HEK293 (cell line): ENCODE measurements at regions not wholly inside any gene's neighbourhood (a gene's known extent, or its start where the extent isn't known, plus 50 kb on each side); places are given as distances from the start of the nearest gene placed in this dataset.

Experiments
- EGR2 ChIP-seq: fragments of 450-650 bp; formaldehyde crosslinking; IDR thresholded peaks from 2 replicates; pipeline ENCODE4 v1.5.1; 2016; ENCODE audit warnings: low read depth, missing biosample characterization, missing genetic modification characterization
- GLI2 ChIP-seq: fragments of 450-650 bp; formaldehyde crosslinking; IDR thresholded peaks from 2 replicates; pipeline ENCODE4; 2017; ENCODE audit warnings: missing biosample characterization, missing genetic modification characterization, low read depth, borderline replicate concordance
- ZNF174 ChIP-seq: fragments of 450-650 bp; formaldehyde crosslinking; IDR thresholded peaks from 2 replicates; pipeline ENCODE4 v1.5.0; 2017; ENCODE audit warnings: missing biosample characterization, mild to moderate bottlenecking, missing genetic modification characterization
- ZNF510 ChIP-seq: fragments of 450-650 bp; formaldehyde crosslinking; IDR thresholded peaks from 2 replicates; pipeline ENCODE4 v1.5.1; 2018; ENCODE audit warnings: mild to moderate bottlenecking, missing genetic modification characterization, missing biosample characterization; ENCODE audit not compliant: insufficient replicate concordance
- ZNF624 ChIP-seq: fragments of 450-650 bp; formaldehyde crosslinking; IDR thresholded peaks from 2 replicates; pipeline ENCODE4 v1.5.1; 2017; ENCODE audit warnings: missing biosample characterization, missing genetic modification characterization
- ZNF843 ChIP-seq: fragments of 450-650 bp; formaldehyde crosslinking; IDR thresholded peaks from 2 replicates; pipeline ENCODE4 v1.5.1; 2016; ENCODE audit warnings: missing biosample characterization, missing genetic modification characterization
- TF ChIP-seq, protein P1 (sequence below): fragments of 450-650 bp; formaldehyde crosslinking; IDR thresholded peaks from 2 replicates; pipeline ENCODE4 v1.5.1; 2016; ENCODE audit warnings: missing biosample characterization, missing genetic modification characterization
- TF ChIP-seq, protein P2 (sequence below): fragments of 450-650 bp; formaldehyde crosslinking; IDR thresholded peaks from 2 replicates; pipeline ENCODE4 v1.5.1; 2016; ENCODE audit warnings: missing biosample characterization, missing genetic modification characterization
- TF ChIP-seq, protein P3 (sequence below): fragments of 450-650 bp; formaldehyde crosslinking; IDR thresholded peaks from 2 replicates; pipeline ENCODE4 v1.5.1; 2016; ENCODE audit warnings: missing biosample characterization, missing genetic modification characterization

DNA sequence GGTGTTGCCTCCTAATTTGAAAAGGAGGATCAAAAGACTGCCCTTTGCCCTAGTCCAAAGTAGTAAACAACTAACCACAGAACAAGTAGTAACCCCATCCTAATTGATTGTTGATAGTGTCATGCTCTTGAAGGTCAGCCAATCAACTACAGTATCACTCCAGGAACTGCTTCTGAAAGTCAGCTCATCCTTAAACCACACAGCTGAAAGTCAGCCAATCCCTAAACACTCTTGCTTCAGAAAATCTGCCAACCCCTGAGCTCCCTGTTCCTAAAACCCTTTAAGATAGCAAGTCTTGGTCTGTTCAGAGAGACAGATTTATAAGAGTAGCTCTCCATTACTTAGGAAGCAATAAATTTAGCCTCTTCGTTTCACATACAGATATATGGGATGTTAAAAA lies 51.6 kb upstream of the CPO start (continued):
- no peak for TF ChIP-seq EGR2
- TF ChIP-seq ZNF843: no peak
- no peak for TF ChIP-seq GLI2 (tag by site-specific recombination)
- TF ChIP-seq ZNF174 (tag by site-specific recombination): no peak
- TF ChIP-seq, protein P1, sequence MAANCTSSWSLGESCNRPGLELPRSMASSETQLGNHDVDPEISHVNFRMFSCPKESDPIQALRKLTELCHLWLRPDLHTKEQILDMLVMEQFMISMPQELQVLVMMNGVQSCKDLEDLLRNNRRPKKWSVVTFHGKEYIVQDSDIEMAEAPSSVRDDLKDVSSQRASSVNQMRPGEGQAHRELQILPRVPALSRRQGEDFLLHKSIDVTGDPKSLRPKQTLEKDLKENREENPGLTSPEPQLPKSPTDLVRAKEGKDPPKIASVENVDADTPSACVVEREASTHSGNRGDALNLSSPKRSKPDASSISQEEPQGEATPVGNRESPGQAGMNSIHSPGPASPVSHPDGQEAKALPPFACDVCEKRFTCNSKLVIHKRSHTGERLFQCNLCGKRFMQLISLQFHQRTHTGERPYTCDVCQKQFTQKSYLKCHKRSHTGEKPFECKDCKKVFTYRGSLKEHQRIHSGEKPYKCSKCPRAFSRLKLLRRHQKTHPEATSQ (tag by site-specific recombination): no peak
- TF ChIP-seq, protein P2, sequence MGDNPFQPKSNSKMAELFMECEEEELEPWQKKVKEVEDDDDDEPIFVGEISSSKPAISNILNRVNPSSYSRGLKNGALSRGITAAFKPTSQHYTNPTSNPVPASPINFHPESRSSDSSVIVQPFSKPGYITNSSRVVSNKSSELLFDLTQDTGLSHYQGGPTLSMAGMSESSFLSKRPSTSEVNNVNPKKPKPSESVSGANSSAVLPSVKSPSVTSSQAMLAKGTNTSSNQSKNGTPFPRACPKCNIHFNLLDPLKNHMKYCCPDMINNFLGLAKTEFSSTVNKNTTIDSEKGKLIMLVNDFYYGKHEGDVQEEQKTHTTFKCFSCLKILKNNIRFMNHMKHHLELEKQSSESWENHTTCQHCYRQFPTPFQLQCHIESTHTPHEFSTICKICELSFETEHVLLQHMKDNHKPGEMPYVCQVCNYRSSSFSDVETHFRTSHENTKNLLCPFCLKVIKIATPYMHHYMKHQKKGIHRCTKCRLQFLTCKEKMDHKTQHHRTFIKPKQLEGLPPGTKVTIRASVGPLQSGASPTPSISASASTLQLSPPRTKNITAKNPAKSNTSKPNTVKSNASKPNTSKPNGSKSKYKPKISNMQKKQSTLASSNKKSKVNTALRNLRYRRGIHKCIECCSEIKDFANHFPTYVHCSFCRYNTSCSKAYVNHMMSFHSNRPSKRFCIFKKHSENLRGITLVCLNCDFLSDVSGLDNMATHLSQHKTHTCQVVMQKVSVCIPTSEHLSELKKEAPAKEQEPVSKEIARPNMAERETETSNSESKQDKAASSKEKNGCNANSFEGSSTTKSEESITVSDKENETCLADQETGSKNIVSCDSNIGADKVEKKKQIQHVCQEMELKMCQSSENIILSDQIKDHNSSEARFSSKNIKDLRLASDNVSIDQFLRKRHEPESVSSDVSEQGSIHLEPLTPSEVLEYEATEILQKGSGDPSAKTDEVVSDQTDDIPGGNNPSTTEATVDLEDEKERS: no peak
- no peak for TF ChIP-seq ZNF624 (tag by site-specific recombination)
- TF ChIP-seq ZNF510 (tag by site-specific recombination): no peak
- TF ChIP-seq, protein P3, sequence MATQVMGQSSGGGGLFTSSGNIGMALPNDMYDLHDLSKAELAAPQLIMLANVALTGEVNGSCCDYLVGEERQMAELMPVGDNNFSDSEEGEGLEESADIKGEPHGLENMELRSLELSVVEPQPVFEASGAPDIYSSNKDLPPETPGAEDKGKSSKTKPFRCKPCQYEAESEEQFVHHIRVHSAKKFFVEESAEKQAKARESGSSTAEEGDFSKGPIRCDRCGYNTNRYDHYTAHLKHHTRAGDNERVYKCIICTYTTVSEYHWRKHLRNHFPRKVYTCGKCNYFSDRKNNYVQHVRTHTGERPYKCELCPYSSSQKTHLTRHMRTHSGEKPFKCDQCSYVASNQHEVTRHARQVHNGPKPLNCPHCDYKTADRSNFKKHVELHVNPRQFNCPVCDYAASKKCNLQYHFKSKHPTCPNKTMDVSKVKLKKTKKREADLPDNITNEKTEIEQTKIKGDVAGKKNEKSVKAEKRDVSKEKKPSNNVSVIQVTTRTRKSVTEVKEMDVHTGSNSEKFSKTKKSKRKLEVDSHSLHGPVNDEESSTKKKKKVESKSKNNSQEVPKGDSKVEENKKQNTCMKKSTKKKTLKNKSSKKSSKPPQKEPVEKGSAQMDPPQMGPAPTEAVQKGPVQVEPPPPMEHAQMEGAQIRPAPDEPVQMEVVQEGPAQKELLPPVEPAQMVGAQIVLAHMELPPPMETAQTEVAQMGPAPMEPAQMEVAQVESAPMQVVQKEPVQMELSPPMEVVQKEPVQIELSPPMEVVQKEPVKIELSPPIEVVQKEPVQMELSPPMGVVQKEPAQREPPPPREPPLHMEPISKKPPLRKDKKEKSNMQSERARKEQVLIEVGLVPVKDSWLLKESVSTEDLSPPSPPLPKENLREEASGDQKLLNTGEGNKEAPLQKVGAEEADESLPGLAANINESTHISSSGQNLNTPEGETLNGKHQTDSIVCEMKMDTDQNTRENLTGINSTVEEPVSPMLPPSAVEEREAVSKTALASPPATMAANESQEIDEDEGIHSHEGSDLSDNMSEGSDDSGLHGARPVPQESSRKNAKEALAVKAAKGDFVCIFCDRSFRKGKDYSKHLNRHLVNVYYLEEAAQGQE: no peak
